NB4 (cell line): ENCODE measurements at regions not wholly inside any gene's neighbourhood (a gene's known extent, or its start where the extent isn't known, plus 50 kb on each side); places are given as distances from the start of the nearest gene placed in this dataset.

Experiments used
- DNase-seq: peaks from one replicate; pipeline ENCODE4 v3.0.0; 2010; ENCODE audit warnings: low read depth
- H3K4me3 ChIP-seq: one replicate; pipeline ENCODE4 v1.5.1; 2011; ENCODE audit warnings: mild to moderate bottlenecking, low read depth, low read length, moderate library complexity
- MYC ChIP-seq: IDR thresholded peaks from 2 replicates; pipeline ENCODE4 v1.6.1; 2011; ENCODE audit warnings: low read depth, low read length
- POLR2A ChIP-seq: IDR thresholded peaks from 2 replicates; pipeline ENCODE4 v1.6.1; 2011; ENCODE audit warnings: mild to moderate bottlenecking; ENCODE audit not compliant: insufficient read length; ENCODE audit errors: extremely low read depth
- TF ChIP-seq, protein P1 (sequence below): IDR thresholded peaks from one replicate; pipeline ENCODE4 v1.5.1; 2012; ENCODE audit warnings: low read depth, low read length
- TF ChIP-seq, protein P2 (sequence below): IDR thresholded peaks from 2 replicates; pipeline ENCODE4 v1.6.1; 2011; ENCODE audit warnings: low read depth, low read length

GRCh38 chr4:145295547-145295946 is 115.2 kb upstream of the OTUD4 start:
- no peak for TF ChIP-seq MYC
- TF ChIP-seq, protein P1, sequence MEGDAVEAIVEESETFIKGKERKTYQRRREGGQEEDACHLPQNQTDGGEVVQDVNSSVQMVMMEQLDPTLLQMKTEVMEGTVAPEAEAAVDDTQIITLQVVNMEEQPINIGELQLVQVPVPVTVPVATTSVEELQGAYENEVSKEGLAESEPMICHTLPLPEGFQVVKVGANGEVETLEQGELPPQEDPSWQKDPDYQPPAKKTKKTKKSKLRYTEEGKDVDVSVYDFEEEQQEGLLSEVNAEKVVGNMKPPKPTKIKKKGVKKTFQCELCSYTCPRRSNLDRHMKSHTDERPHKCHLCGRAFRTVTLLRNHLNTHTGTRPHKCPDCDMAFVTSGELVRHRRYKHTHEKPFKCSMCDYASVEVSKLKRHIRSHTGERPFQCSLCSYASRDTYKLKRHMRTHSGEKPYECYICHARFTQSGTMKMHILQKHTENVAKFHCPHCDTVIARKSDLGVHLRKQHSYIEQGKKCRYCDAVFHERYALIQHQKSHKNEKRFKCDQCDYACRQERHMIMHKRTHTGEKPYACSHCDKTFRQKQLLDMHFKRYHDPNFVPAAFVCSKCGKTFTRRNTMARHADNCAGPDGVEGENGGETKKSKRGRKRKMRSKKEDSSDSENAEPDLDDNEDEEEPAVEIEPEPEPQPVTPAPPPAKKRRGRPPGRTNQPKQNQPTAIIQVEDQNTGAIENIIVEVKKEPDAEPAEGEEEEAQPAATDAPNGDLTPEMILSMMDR, result no peak
- TF ChIP-seq POLR2A, result no peak
- TF ChIP-seq, protein P2, sequence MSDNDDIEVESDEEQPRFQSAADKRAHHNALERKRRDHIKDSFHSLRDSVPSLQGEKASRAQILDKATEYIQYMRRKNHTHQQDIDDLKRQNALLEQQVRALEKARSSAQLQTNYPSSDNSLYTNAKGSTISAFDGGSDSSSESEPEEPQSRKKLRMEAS, result no peak
- no peak for DNase-seq
- H3K4me3 ChIP-seq, result no peak overlapping the region

DNA sequence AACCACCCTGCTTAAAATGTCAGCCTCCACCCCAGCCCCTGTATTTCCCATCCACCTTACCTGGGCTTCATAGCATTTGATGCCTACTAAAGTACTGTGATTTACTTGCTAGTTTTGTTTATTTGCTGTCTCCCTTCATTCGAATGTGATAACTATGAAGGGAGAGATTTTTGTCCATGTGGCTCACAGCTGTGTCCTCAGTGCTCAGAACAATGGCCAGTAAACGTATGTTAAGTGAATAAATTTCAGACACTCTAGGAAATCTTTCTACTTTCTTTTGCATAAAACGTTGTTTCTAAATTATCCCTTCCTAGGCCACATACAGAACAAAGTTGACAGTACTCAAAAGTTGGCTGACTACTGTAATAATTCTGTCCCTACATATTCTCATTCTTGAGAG is 114.7 kb upstream of the OTUD4 start:
- H3K4me3 ChIP-seq, result no peak overlapping the region
- DNase-seq, result no peak
- TF ChIP-seq, protein P2, result no peak
- TF ChIP-seq POLR2A (no peak), MYC (no peak)
- TF ChIP-seq, protein P1, result no peak

DNA sequence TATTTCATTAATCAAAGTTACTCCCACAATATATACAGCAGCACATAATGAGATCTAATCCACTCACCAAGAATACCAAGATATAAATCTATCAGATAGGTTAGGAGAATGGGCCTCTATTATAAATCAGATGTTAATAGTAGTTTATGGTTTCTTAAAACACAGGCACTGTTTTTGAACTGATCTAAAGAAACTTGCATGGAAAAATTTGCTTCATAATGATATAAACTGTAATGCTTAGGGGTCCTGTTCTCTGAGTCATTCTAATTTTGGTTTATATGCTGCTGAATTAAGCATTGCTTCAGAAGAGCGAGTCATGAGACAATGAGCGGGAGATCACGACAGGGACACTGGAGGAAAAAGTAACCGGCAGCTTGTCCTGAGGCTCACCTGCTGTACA is 113.3 kb upstream of the OTUD4 start:
- H3K4me3 ChIP-seq, result no peak overlapping the region
- TF ChIP-seq, protein P1, result no peak
- TF ChIP-seq POLR2A, result no peak
- TF ChIP-seq, protein P2, result no peak
- TF ChIP-seq MYC, result no peak
- no peak for DNase-seq

- no peak overlapping the region for H3K4me3 ChIP-seq
- TF ChIP-seq, protein P2, result no peak
- no peak for TF ChIP-seq MYC
- no peak for TF ChIP-seq POLR2A
- TF ChIP-seq, protein P1, result no peak
- DNase-seq, result no peak
These were observed 110.6 kb upstream of the OTUD4 start for GRCh38 chr4:145290955-145291354.

GRCh38 chr4:145289403-145290076 is 109.2 kb upstream of the OTUD4 start:
- H3K4me3 ChIP-seq, result no peak overlapping the region
- TF ChIP-seq, protein P2, result no peak
- TF ChIP-seq, protein P1, result no peak
- TF ChIP-seq POLR2A (no peak), MYC (no peak)
- no peak for DNase-seq

DNA sequence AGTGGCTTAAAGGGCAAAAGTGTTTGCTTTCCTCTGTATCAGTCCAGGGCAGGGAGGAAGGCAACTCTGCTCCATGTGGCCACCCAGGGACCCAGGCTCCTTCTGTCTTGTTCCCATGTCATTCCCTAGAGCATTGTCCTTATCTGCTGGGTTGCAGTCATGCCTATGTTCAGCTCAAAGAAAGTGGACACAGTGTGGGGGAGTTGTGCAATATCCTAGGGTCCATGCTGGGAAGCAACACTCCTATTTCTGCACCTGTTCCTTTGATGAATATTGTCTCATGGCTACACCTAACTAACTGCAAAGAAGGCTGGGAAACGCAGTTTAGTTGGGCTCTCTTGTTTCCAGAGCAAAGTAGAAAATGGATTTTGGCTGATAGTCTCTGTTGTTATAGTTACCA is 107.0 kb upstream of the OTUD4 start:
- TF ChIP-seq POLR2A, result no peak
- TF ChIP-seq, protein P1, result no peak
- no peak for TF ChIP-seq MYC
- TF ChIP-seq, protein P2, result no peak
- H3K4me3 ChIP-seq, result no peak overlapping the region
- DNase-seq, result no peak
